A549 (cell line): ENCODE measurements at regions not wholly inside any gene's neighbourhood (a gene's known extent, or its start where the extent isn't known, plus 50 kb on each side); places are given as distances from the start of the nearest gene placed in this dataset.

Experiments used
- CTCF ChIP-seq: fragments of >200 bp; sonication (Bioruptor Twin); formaldehyde crosslinking; IDR thresholded peaks from 3 replicates; pipeline ENCODE4 v1.5.1; 2016
- ESRRA ChIP-seq: fragments of 150-350 bp; IDR thresholded peaks from 2 replicates; pipeline ENCODE4 v1.6.1; 2014; ENCODE audit warnings: mild to moderate bottlenecking, low read length, borderline replicate concordance
- PBX3 ChIP-seq: IDR thresholded peaks from 2 replicates; pipeline ENCODE4 v1.6.1; 2012
- POLR2A ChIP-seq: IDR thresholded peaks from 2 replicates; pipeline ENCODE4 v1.6.1; 2012; ENCODE audit warnings: mild to moderate bottlenecking, low read length
- RFX5 ChIP-seq: fragments of 450-650 bp; IDR thresholded peaks from 2 replicates; pipeline ENCODE4 v1.7.1; 2014; ENCODE audit warnings: antibody characterized with exemption, mild to moderate bottlenecking, moderate library complexity

- TF ChIP-seq PBX3: no peak
- TF ChIP-seq CTCF: no peak
- TF ChIP-seq ESRRA: no peak
- no peak for TF ChIP-seq POLR2A
- TF ChIP-seq RFX5: no peak
Measured at GRCh38 chr5:92147798-92148197, 764.7 kb upstream of the ARRDC3 start.
